Body of pancreas (tissue), 4 donors: ENCODE measurements at regions not wholly inside any gene's neighbourhood (a gene's known extent, or its start where the extent isn't known, plus 50 kb on each side); places are given as distances from the start of the nearest gene placed in this dataset.
A peak's percentile ranks its signal among the peaks of the same experiment; 100 is the strongest.

ENCODE experiments used
- ATAC-seq: fragments of 150-250 bp; one replicate; pipeline ENCODE4 v1.9.1; 2016
- DNase-seq, 4 donors: peaks; one replicate each; pipeline ENCODE4 v3.0.0-alpha.2; 2019
- H3K27ac ChIP-seq, 4 donors: fragments of 200-600 bp; sonication (generic); 1 replicate in 3 of 4; 2 replicates in 1 of 4; pipeline versions ENCODE4 v1.5.1 to v1.6.1; 2016 to 2019; ENCODE audit warnings: mild to moderate bottlenecking in 1 of 4, mixed read lengths in 1 of 4, moderate library complexity in 1 of 4
- H3K27me3 ChIP-seq, 2 donors: fragments of 200-600 bp; sonication (generic); one replicate each; pipeline ENCODE4 v1.6.0; 2016; ENCODE audit warnings: mild to moderate bottlenecking in 1 of 2
- H3K36me3 ChIP-seq, 2 donors: fragments of 200-600 bp; sonication (generic); replicated peaks in 1 of 2; 2 replicates each; pipeline ENCODE4 v1.5.1; 2016; ENCODE audit warnings: low read depth in 2 of 2; ENCODE audit not compliant: insufficient read depth in 1 of 2
- H3K4me1 ChIP-seq: fragments of 200-600 bp; sonication (generic); one replicate; pipeline ENCODE4 v1.6.0; 2016
- H3K4me3 ChIP-seq, 2 donors: fragments of 200-600 bp; sonication (generic); 1 replicate in 1 of 2; 2 replicates in 1 of 2; pipeline ENCODE4 v1.5.1; 2016 to 2019
- H3K9me3 ChIP-seq, 3 donors: fragments of 200-600 bp; sonication (generic); 1 replicate in 2 of 3; 2 replicates in 1 of 3; pipeline ENCODE4 v1.5.1; 2016
- CTCF ChIP-seq, 7 experiments: fragments of 450-650 bp in 4 of 7; fragments of 200-600 bp in 3 of 7; sonication (generic) in 3 of 7; IDR thresholded peaks; one replicate each; pipeline ENCODE4 v1.5.1; 2016 to 2019; ENCODE audit warnings: antibody characterized with exemption in 7 of 7
- POLR2A ChIP-seq, 3 donors: fragments of 450-650 bp; IDR thresholded peaks; one replicate each; pipeline ENCODE4 v1.6.1; 2016; ENCODE audit warnings: antibody characterized with exemption in 3 of 3, mild to moderate bottlenecking in 2 of 3
- WGBS, 2 donors: methylation state at CpG; one replicate each; pipeline ENCODE4 v1.1.5; 2017; 5-methylcytosine and 5-hydroxymethylcytosine counted together
- intact Hi-C: fragments of 100-400 bp; cut with DNase I; formaldehyde crosslinking; loops from one replicate; pipeline ENCODE4 v1.15.1; 2023

GRCh38 chr21:16441789-16442188 lies 712.0 kb downstream of the USP25 start:
- intact Hi-C loops, result no loop called here
- WGBS, 2 donors, result 83 to 95% methylated on average over 1 of the region's 1 CpG
- no peak for TF ChIP-seq CTCF (IDR thresholded peaks at IDR 0.05)
- no peak for TF ChIP-seq POLR2A (IDR thresholded peaks at IDR 0.05)
- no peaks in the 10 kb centered on the region for H3K36me3 ChIP-seq
- no peak overlapping the region for H3K4me3 ChIP-seq
- ATAC-seq, result no peak
- no peak overlapping the region for H3K27ac ChIP-seq
- no peaks in the 10 kb centered on the region for H3K4me1 ChIP-seq
- H3K27me3 ChIP-seq, result no peaks in the 10 kb centered on the region
- no peak for DNase-seq
- H3K9me3 ChIP-seq, result no peaks in the 10 kb centered on the region

GRCh38 chr21:16454399-16454798 lies 724.6 kb downstream of the USP25 start:
- intact Hi-C loops, result no loop called here
- TF ChIP-seq POLR2A (IDR thresholded peaks at IDR 0.05) (no peak), CTCF (IDR thresholded peaks at IDR 0.05) (peak in 4 of 7 experiments; percentile 13 to 30 (median 23))
- ATAC-seq (no peak), DNase-seq (no peak)
- no peak overlapping the region for H3K27ac ChIP-seq
- no peaks in the 10 kb centered on the region for H3K4me1 ChIP-seq
- H3K27me3 ChIP-seq, result no peaks in the 10 kb centered on the region
- no peaks in the 10 kb centered on the region for H3K36me3 ChIP-seq
- H3K4me3 ChIP-seq, result no peak overlapping the region
- H3K9me3 ChIP-seq, result no peaks in the 10 kb centered on the region

- Histone ChIP-seq H3K36me3 (no peaks in the 10 kb centered on the region), H3K4me1 (no peaks in the 10 kb centered on the region), H3K4me3 (no peak overlapping the region), H3K9me3 (no peaks in the 10 kb centered on the region), H3K27me3 (no peaks in the 10 kb centered on the region), H3K27ac (no peak overlapping the region)
- intact Hi-C loops, result no loop called here
- 74 to 89% methylated on average over 2 of the region's 2 CpGs for WGBS, 2 donors
- no peak for TF ChIP-seq POLR2A (IDR thresholded peaks at IDR 0.05)
- TF ChIP-seq CTCF (IDR thresholded peaks at IDR 0.05), result no peak
- ATAC-seq (no peak), DNase-seq (no peak)
These were observed 725.7 kb downstream of the USP25 start for GRCh38 chr21:16455526-16455925.

GRCh38 chr21:16455978-16456377 lies 726.2 kb downstream of the USP25 start:
- DNase-seq (no peak), ATAC-seq (no peak)
- Histone ChIP-seq H3K27ac (no peak overlapping the region), H3K4me1 (no peaks in the 10 kb centered on the region), H3K27me3 (no peaks in the 10 kb centered on the region), H3K9me3 (no peaks in the 10 kb centered on the region), H3K4me3 (no peak overlapping the region), H3K36me3 (no peaks in the 10 kb centered on the region)
- no peak for TF ChIP-seq POLR2A (IDR thresholded peaks at IDR 0.05)
- TF ChIP-seq CTCF (IDR thresholded peaks at IDR 0.05), result no peak
- intact Hi-C loops, result no loop called here
- 72 to 74% methylated on average over 5 of the region's 5 CpGs for WGBS, 2 donors

- Histone ChIP-seq H3K4me1 (no peaks in the 10 kb centered on the region), H3K9me3 (no peaks in the 10 kb centered on the region), H3K27ac (no peak overlapping the region), H3K27me3 (no peaks in the 10 kb centered on the region), H3K36me3 (no peaks in the 10 kb centered on the region), H3K4me3 (no peak overlapping the region)
- ATAC-seq, result no peak
- TF ChIP-seq POLR2A (IDR thresholded peaks at IDR 0.05), result no peak
- TF ChIP-seq CTCF (IDR thresholded peaks at IDR 0.05), result no peak
- 90 to 92% methylated on average over 5 of the region's 5 CpGs for WGBS, 2 donors
- no peak for DNase-seq
- intact Hi-C loops, result no loop called here
These were observed 727.7 kb downstream of the USP25 start for GRCh38 chr21:16457498-16457897.
